ENCODE measurements at regions not wholly inside any gene's neighbourhood (a gene's known extent, or its start where the extent isn't known, plus 50 kb on each side); places are given as distances from the start of the nearest gene placed in this dataset.
A peak's percentile ranks its signal among the peaks of the same experiment; 100 is the strongest.

DNA sequence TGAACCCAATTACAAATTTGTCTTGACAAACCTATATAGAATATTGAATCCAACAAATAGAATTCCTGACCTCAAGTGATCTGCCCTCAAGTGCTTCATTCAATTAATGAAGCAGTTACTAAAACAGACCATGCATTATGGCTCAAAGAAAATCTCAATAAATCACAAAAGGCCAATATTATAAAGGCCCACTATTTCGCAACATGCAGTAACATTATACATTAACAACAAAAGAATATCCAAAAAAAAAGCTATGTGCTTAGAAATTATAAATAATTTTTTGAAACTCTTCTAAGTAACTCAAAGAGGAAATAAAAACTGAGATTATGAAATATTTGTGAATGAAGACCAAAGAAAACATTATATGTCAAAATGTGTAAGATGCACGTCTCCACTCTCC, 177.7 kb downstream of the ZNF674 start:
- H3K36me3 ChIP-seq (replicated peaks in 1 of 2; ENCODE audit: control insufficient read depth in 1 of 2, insufficient read depth in 2 of 2, low read length in 2 of 2): no peaks in the 10 kb centered on the region
- Mint-ChIP-seq H3K36me3 (no peaks in the 10 kb centered on the region), H3K27ac (no peak overlapping the region), H3K27me3 (ENCODE audit: low read depth in 3 of 3) (peaks cover 0 to 6% (median 0%) of the 10 kb centered on the region in 3 donors), H3K4me3 (no peak overlapping the region), H3K9me3 (peaks cover 0 to 6% (median 0%) of the 10 kb centered on the region in 7 donors), H3K4me1 (no peaks in the 10 kb centered on the region)
- no peak overlapping the region for H2AFZ ChIP-seq (ENCODE audit: insufficient read depth, low read depth, low read length, poor library complexity, severe bottlenecking)
- TF ChIP-seq, protein P1, sequence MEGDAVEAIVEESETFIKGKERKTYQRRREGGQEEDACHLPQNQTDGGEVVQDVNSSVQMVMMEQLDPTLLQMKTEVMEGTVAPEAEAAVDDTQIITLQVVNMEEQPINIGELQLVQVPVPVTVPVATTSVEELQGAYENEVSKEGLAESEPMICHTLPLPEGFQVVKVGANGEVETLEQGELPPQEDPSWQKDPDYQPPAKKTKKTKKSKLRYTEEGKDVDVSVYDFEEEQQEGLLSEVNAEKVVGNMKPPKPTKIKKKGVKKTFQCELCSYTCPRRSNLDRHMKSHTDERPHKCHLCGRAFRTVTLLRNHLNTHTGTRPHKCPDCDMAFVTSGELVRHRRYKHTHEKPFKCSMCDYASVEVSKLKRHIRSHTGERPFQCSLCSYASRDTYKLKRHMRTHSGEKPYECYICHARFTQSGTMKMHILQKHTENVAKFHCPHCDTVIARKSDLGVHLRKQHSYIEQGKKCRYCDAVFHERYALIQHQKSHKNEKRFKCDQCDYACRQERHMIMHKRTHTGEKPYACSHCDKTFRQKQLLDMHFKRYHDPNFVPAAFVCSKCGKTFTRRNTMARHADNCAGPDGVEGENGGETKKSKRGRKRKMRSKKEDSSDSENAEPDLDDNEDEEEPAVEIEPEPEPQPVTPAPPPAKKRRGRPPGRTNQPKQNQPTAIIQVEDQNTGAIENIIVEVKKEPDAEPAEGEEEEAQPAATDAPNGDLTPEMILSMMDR (IDR thresholded peaks at IDR 0.05): no peak
- H3K4me2 ChIP-seq (replicated peaks; ENCODE audit: extremely low read depth, low read length, poor library complexity, severe bottlenecking): no peak overlapping the region
- intact Hi-C loops (cut with micrococcal nuclease): no loop called here
- no peaks in the 10 kb centered on the region for H3K79me2 ChIP-seq (ENCODE audit: insufficient read depth, low read length)
- no peak for DNase-seq
- no peak overlapping the region for H3K9ac ChIP-seq (ENCODE audit: insufficient read depth, low read length, poor library complexity, severe bottlenecking)
- H3K27me3 ChIP-seq (ENCODE audit: control insufficient read depth in 2 of 2, insufficient read depth in 2 of 2, low read length in 2 of 2): no peaks in the 10 kb centered on the region
- H3K9me3 ChIP-seq (replicated peaks in 1 of 2; ENCODE audit: control insufficient read depth in 1 of 2, insufficient read depth in 1 of 2, low read length in 2 of 2): no peaks in the 10 kb centered on the region
- WGBS (ENCODE audit: insufficient coverage): no CpG with 5 or more reads among the region's 2 CpGs
- H4K20me1 ChIP-seq (ENCODE audit: insufficient read depth, low read length): no peaks in the 10 kb centered on the region
- no peak overlapping the region for H3K4me3 ChIP-seq (replicated peaks in 1 of 3; ENCODE audit: low read depth in 2 of 3, low read length in 3 of 3)
- H3K27ac ChIP-seq (ENCODE audit: low read depth in 1 of 2, low read length in 2 of 2): no peak overlapping the region
- H3K4me1 ChIP-seq (ENCODE audit: control insufficient read depth in 1 of 2, insufficient read depth in 2 of 2, low read length in 2 of 2): no peaks in the 10 kb centered on the region

DNA sequence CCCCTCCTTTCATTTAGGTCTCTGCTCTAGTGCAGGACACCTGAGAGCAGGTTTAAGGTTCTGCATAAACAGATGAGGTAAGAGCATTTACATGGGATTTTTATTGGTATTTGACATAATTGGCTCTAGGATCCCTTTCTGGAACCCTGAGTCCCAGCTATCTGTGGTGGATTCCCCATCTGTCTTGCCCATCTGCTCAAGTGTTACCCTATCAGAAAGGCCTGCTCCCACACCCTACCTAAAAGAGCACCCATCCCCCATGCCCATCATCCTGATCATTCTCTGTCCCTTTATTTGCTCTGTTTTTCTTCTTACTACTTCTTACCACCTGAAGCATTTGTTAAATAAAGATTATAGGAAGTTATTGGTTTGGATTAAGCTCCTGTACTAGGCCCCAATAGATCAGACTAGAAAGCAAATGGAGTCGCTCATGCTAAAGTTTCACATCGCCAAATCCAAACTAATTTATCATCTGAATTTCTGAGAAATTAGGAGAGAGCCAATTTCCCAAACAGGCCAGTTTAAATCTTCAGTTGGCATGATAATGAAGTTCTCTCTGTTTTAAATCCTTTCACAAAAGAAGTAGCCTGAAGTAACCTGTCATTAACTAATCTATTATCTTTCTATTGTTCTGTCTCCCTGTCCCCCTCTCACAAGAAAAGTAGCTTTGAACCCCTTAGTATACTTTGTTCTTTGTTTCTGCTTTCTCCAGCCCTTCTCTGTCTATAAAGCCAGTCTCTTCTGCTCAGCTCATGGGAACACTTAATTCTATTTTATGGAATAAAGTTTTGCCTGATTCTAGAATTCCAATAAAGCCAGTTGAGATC, 178.6 kb downstream of the ZNF674 start:
- intact Hi-C loops (cut with micrococcal nuclease): no loop called here
- Histone ChIP-seq H3K36me3 (replicated peaks in 1 of 2; ENCODE audit: control insufficient read depth in 1 of 2, insufficient read depth in 2 of 2, low read length in 2 of 2) (no peaks in the 10 kb centered on the region), H3K79me2 (ENCODE audit: insufficient read depth, low read length) (no peaks in the 10 kb centered on the region), H3K9me3 (replicated peaks in 1 of 2; ENCODE audit: control insufficient read depth in 1 of 2, insufficient read depth in 1 of 2, low read length in 2 of 2) (no peaks in the 10 kb centered on the region), H3K27me3 (ENCODE audit: control insufficient read depth in 2 of 2, insufficient read depth in 2 of 2, low read length in 2 of 2) (no peaks in the 10 kb centered on the region), H4K20me1 (ENCODE audit: insufficient read depth, low read length) (no peaks in the 10 kb centered on the region), H2AFZ (ENCODE audit: insufficient read depth, low read depth, low read length, poor library complexity, severe bottlenecking) (no peak overlapping the region), H3K27ac (ENCODE audit: low read depth in 1 of 2, low read length in 2 of 2) (no peak overlapping the region), H3K9ac (ENCODE audit: insufficient read depth, low read length, poor library complexity, severe bottlenecking) (no peak overlapping the region), H3K4me1 (ENCODE audit: control insufficient read depth in 1 of 2, insufficient read depth in 2 of 2, low read length in 2 of 2) (no peaks in the 10 kb centered on the region), H3K4me3 (replicated peaks in 1 of 3; ENCODE audit: low read depth in 2 of 3, low read length in 3 of 3) (no peak overlapping the region), H3K4me2 (replicated peaks; ENCODE audit: extremely low read depth, low read length, poor library complexity, severe bottlenecking) (no peak overlapping the region)
- peaks cover 0 to 6% (median 0%) of the 10 kb centered on the region in 7 donors for H3K9me3 Mint-ChIP-seq
- WGBS (ENCODE audit: insufficient coverage): no CpG with 5 or more reads among the region's 2 CpGs
- H3K4me3 Mint-ChIP-seq: no peak overlapping the region
- DNase-seq: no peak
- no peaks in the 10 kb centered on the region for H3K4me1 Mint-ChIP-seq
- peaks cover 0 to 6% (median 0%) of the 10 kb centered on the region in 3 donors for H3K27me3 Mint-ChIP-seq (ENCODE audit: low read depth in 3 of 3)
- TF ChIP-seq, protein P1 (IDR thresholded peaks at IDR 0.05): no peak
- H3K36me3 Mint-ChIP-seq: no peaks in the 10 kb centered on the region
- peak overlapping the region in 1 of 7 donors; percentile 15 for H3K27ac Mint-ChIP-seq
